ENCODE measurements at regions not wholly inside any gene's neighbourhood (a gene's known extent, or its start where the extent isn't known, plus 50 kb on each side); places are given as distances from the start of the nearest gene placed in this dataset.

- H3K27ac ChIP-seq = no peak overlapping the region
- H3K9me3 ChIP-seq = no peaks in the 10 kb centered on the region
- H3K27me3 ChIP-seq (replicated peaks in 1 of 7) = no peaks in the 10 kb centered on the region
- no peaks in the 10 kb centered on the region for H3K4me1 ChIP-seq
- no peak for TF ChIP-seq CTCF (IDR thresholded peaks at IDR 0.05 in 8 of 11, conservative IDR thresholded peaks at IDR 0.05 in 3 of 11)
- no peak for TF ChIP-seq POLR2AphosphoS5 (IDR thresholded peaks at IDR 0.05)
- TF ChIP-seq POLR2A (IDR thresholded peaks at IDR 0.05) = no peak
- intact Hi-C loops (cut with DNase I; ENCODE audit: low total_unique reads) = no loop called here
- no peaks in the 10 kb centered on the region for H3K36me3 ChIP-seq
- no peak overlapping the region for H3K4me3 ChIP-seq
- no peak for DNase-seq
Observed at GRCh38 chr4:92232566-92232965, 71.2 kb upstream of the GRID2 start.

- Histone ChIP-seq H3K27me3 (replicated peaks in 1 of 7) (no peaks in the 10 kb centered on the region), H3K9me3 (peaks cover 0 to 7% (median 4%) of the 10 kb centered on the region in 8 donors), H3K36me3 (no peaks in the 10 kb centered on the region), H3K4me1 (no peaks in the 10 kb centered on the region), H3K4me3 (no peak overlapping the region), H3K27ac (no peak overlapping the region)
- WGBS, 5 donors = 48 to 66% (median 53%) methylated on average over 4 of the region's 4 CpGs
- TF ChIP-seq POLR2AphosphoS5 (IDR thresholded peaks at IDR 0.05) (no peak), POLR2A (IDR thresholded peaks at IDR 0.05) (no peak), CTCF (IDR thresholded peaks at IDR 0.05 in 8 of 11, conservative IDR thresholded peaks at IDR 0.05 in 3 of 11) (no peak)
- intact Hi-C loops (cut with DNase I; ENCODE audit: low total_unique reads) = no loop called here
- DNase-seq = no peak
Observed at GRCh38 chr4:92234393-92235176, 69.2 kb upstream of the GRID2 start.

- TF ChIP-seq CTCF (IDR thresholded peaks at IDR 0.05 in 8 of 11, conservative IDR thresholded peaks at IDR 0.05 in 3 of 11) (no peak), POLR2A (IDR thresholded peaks at IDR 0.05) (no peak), POLR2AphosphoS5 (IDR thresholded peaks at IDR 0.05) (no peak)
- intact Hi-C loops (cut with DNase I; ENCODE audit: low total_unique reads) = no loop called here
- Histone ChIP-seq H3K4me3 (no peak overlapping the region), H3K36me3 (no peaks in the 10 kb centered on the region), H3K4me1 (no peaks in the 10 kb centered on the region), H3K27ac (no peak overlapping the region), H3K9me3 (peaks cover 0 to 11% (median 9%) of the 10 kb centered on the region in 8 donors), H3K27me3 (replicated peaks in 1 of 7) (no peaks in the 10 kb centered on the region)
- 54 to 67% (median 59%) methylated on average over 2 of the region's 2 CpGs for WGBS, 5 donors
- DNase-seq = no peak
Observed at GRCh38 chr4:92235731-92236130, 68.0 kb upstream of the GRID2 start.

- Histone ChIP-seq H3K36me3 (no peaks in the 10 kb centered on the region), H3K4me3 (no peak overlapping the region), H3K9me3 (peaks cover 0 to 11% (median 9%) of the 10 kb centered on the region in 8 donors), H3K27me3 (replicated peaks in 1 of 7) (no peaks in the 10 kb centered on the region), H3K4me1 (no peaks in the 10 kb centered on the region), H3K27ac (no peak overlapping the region)
- TF ChIP-seq CTCF (IDR thresholded peaks at IDR 0.05 in 8 of 11, conservative IDR thresholded peaks at IDR 0.05 in 3 of 11) (no peak), POLR2AphosphoS5 (IDR thresholded peaks at IDR 0.05) (no peak), POLR2A (IDR thresholded peaks at IDR 0.05) (no peak)
- no peak for DNase-seq
- intact Hi-C loops (cut with DNase I; ENCODE audit: low total_unique reads) = no loop called here
- 90 to 97% (median 95%) methylated on average over 1 of the region's 1 CpG for WGBS, 5 donors
Observed at GRCh38 chr4:92236877-92237276, 66.9 kb upstream of the GRID2 start.

Data from spleen (tissue), 11 donors.